Thoracic aorta (tissue), 2 donors: ENCODE measurements at regions not wholly inside any gene's neighbourhood (a gene's known extent, or its start where the extent isn't known, plus 50 kb on each side); places are given as distances from the start of the nearest gene placed in this dataset.

ENCODE experiments used
- ATAC-seq: fragments of 150-250 bp; one replicate; pipeline ENCODE4 v1.8.0; 2017; ENCODE audit warnings: low read depth; ENCODE audit not compliant: insufficient number of reproducible peaks, low FRiP score
- DNase-seq: peaks from one replicate; pipeline ENCODE4 v3.0.0-alpha.2; 2020; ENCODE audit warnings: low spot score
- H3K27ac ChIP-seq, 2 donors: fragments of 200-600 bp; sonication (generic); 1 replicate in 1 of 2; 2 replicates in 1 of 2; pipeline ENCODE4 v1.5.1; 2016; ENCODE audit warnings: mild to moderate bottlenecking in 2 of 2, moderate library complexity in 2 of 2
- H3K27me3 ChIP-seq: fragments of 200-600 bp; sonication (generic); replicated peaks from 2 replicates; pipeline ENCODE4 v1.6.0; 2016; ENCODE audit warnings: mild to moderate bottlenecking; ENCODE audit not compliant: insufficient read depth
- H3K36me3 ChIP-seq: fragments of 200-600 bp; sonication (generic); one replicate; pipeline ENCODE4 v1.5.1; 2016
- H3K4me1 ChIP-seq, 2 donors: fragments of 200-600 bp; sonication (generic); 1 replicate in 1 of 2; 2 replicates in 1 of 2; pipeline versions ENCODE4 v1.5.1 to v1.6.0; 2016; ENCODE audit warnings: low read depth in 2 of 2, mild to moderate bottlenecking in 1 of 2; ENCODE audit not compliant: control insufficient read depth in 1 of 2
- H3K4me3 ChIP-seq: fragments of 200-600 bp; sonication (generic); 2 replicates; pipeline ENCODE4 v1.5.1; 2016; ENCODE audit warnings: mild to moderate bottlenecking
- H3K9me3 ChIP-seq: fragments of 200-600 bp; sonication (generic); 2 replicates; pipeline ENCODE4 v1.5.1; 2016
- CTCF ChIP-seq: fragments of 200-600 bp; sonication (generic); IDR thresholded peaks from one replicate; pipeline ENCODE4 v1.5.1; 2019; ENCODE audit warnings: antibody characterized with exemption

DNA sequence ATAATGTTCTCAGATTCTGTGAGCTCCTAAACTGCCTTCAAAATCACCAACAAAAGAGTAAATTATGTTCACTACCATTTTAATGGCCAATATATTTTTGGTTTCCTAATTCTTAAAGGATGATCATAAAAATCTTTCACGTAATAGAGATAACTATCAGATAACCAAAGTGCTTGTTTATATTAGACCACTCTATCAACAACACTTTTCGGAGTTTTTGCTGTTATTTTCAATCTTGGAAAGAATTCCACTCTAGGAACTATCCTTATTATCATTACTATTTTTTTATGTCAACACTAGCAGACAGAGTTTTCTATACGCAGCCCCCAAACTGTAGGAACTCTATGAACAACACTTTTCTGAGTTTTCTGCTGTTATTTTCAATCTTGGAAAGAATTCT is 782.5 kb upstream of the ZEB2 start:
- H3K4me3 ChIP-seq, result no peak overlapping the region
- no peak overlapping the region for H3K27ac ChIP-seq
- no peak for TF ChIP-seq CTCF
- no peaks in the 10 kb centered on the region for H3K4me1 ChIP-seq
- H3K36me3 ChIP-seq, result no peaks in the 10 kb centered on the region
- H3K9me3 ChIP-seq, result no peaks in the 10 kb centered on the region
- ATAC-seq (no peak), DNase-seq (no peak)
- no peaks in the 10 kb centered on the region for H3K27me3 ChIP-seq

- Histone ChIP-seq H3K9me3 (no peaks in the 10 kb centered on the region), H3K27ac (no peak overlapping the region), H3K4me1 (no peaks in the 10 kb centered on the region), H3K27me3 (no peaks in the 10 kb centered on the region), H3K4me3 (no peak overlapping the region), H3K36me3 (no peaks in the 10 kb centered on the region)
- DNase-seq (no peak), ATAC-seq (no peak)
- no peak for TF ChIP-seq CTCF
These were observed 779.4 kb upstream of the ZEB2 start for GRCh38 chr2:145299368-145299767.

DNA sequence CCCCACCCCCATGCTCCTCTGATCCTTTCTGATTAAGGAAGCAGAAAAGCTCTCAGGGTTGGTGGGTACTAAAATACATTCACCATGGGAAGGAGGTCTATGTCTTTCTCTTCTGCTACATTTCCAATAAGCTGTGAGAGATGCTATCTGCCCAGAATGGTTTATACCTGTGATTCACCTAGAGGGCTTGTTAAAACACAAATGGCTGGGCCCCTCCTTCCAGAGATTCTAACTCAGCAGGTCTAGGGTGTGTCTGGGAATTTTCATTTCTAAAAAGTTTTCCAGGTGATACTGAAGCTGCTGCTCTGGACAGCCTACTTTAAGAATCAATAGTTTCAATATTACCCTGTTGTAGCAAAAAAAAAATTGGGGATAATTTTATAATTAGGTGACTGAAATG is 772.2 kb upstream of the ZEB2 start:
- Histone ChIP-seq H3K4me1 (peaks cover 12 to 35% of the 10 kb centered on the region in 2 donors), H3K27ac (no peak overlapping the region), H3K27me3 (no peaks in the 10 kb centered on the region), H3K4me3 (no peak overlapping the region), H3K9me3 (no peaks in the 10 kb centered on the region), H3K36me3 (no peaks in the 10 kb centered on the region)
- no peak for TF ChIP-seq CTCF
- no peak for DNase-seq
- no peak for ATAC-seq

DNA sequence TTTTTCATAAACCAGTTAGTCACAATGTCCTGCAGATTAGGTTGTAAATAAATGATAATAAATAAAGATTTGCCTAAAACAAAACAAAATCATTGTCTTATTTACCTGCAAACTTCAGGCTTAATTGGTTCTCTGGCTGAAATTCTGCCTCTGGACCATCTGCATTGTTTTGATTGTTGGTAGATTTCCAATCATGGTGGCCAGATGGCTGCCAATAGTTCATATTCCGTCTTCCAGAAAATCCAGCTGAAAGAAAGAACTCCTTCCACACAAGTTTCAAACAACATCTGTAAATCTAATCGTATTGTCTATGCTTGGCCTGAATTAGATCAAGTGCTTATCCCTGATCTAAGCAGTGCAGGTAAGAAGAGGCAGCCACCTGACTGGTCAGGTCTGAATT is 771.1 kb upstream of the ZEB2 start:
- Histone ChIP-seq H3K27ac (no peak overlapping the region), H3K9me3 (no peaks in the 10 kb centered on the region), H3K4me1 (peaks cover 12 to 38% of the 10 kb centered on the region in 2 donors), H3K4me3 (no peak overlapping the region), H3K36me3 (no peaks in the 10 kb centered on the region), H3K27me3 (no peaks in the 10 kb centered on the region)
- ATAC-seq (no peak), DNase-seq (no peak)
- TF ChIP-seq CTCF, result no peak

- DNase-seq, result no peak
- no peaks in the 10 kb centered on the region for H3K27me3 ChIP-seq
- H3K36me3 ChIP-seq, result no peaks in the 10 kb centered on the region
- no peak overlapping the region for H3K27ac ChIP-seq
- H3K4me1 ChIP-seq, result peaks cover 12 to 38% of the 10 kb centered on the region in 2 donors
- no peaks in the 10 kb centered on the region for H3K9me3 ChIP-seq
- no peak for TF ChIP-seq CTCF
- no peak overlapping the region for H3K4me3 ChIP-seq
- ATAC-seq, result no peak
These were observed 770.0 kb upstream of the ZEB2 start for GRCh38 chr2:145289946-145290345.
